Right lobe of liver (tissue), 6 donors: ENCODE measurements at regions not wholly inside any gene's neighbourhood (a gene's known extent, or its start where the extent isn't known, plus 50 kb on each side); places are given as distances from the start of the nearest gene placed in this dataset.
A peak's percentile ranks its signal among the peaks of the same experiment; 100 is the strongest.
"Not testable (repeated sequence)": the region's sequence is repeated elsewhere in the genome, so short reads cannot be mapped to it uniquely, and the experiment has no call there.

ENCODE experiments used
- ATAC-seq, 4 donors: fragments of 200-7000 bp; cut with Tn5 transposase; one replicate each; pipeline ENCODE4 v1.9.1; 2020; ENCODE audit warnings: mild to moderate bottlenecking in 4 of 4, moderate library complexity in 4 of 4
- DNase-seq, 3 donors: peaks; one replicate each; pipeline ENCODE4 v3.0.0-alpha.2; 2020
- H3K27ac ChIP-seq, 3 donors: fragments of 200-600 bp; one replicate each; pipeline ENCODE4 v1.8.0; 2022
- H3K27me3 ChIP-seq, 2 donors: fragments of 200-600 bp; one replicate each; pipeline ENCODE4 v1.8.0; 2022
- H3K36me3 ChIP-seq, 4 donors: fragments of 200-600 bp; sonication (generic) in 1 of 4; one replicate each; pipeline versions ENCODE4 v1.5.1 to v1.8.0; 2017 to 2022; ENCODE audit warnings: control low read depth in 1 of 4
- H3K4me1 ChIP-seq, 4 donors: fragments of 200-600 bp; sonication (generic) in 1 of 4; one replicate each; pipeline versions ENCODE4 v1.5.1 to v1.8.0; 2017 to 2022; ENCODE audit warnings: control low read depth in 1 of 4
- H3K4me3 ChIP-seq, 3 donors: fragments of 200-600 bp; one replicate each; pipeline ENCODE4 v1.8.0; 2022
- H3K9me3 ChIP-seq, 4 donors: fragments of 200-600 bp; sonication (generic) in 1 of 4; one replicate each; pipeline versions ENCODE4 v1.5.1 to v1.8.0; 2017 to 2022; ENCODE audit warnings: control low read depth in 1 of 4
- CTCF ChIP-seq, 4 donors: fragments of 200-600 bp in 3 of 4; fragments of 450-650 bp in 1 of 4; IDR thresholded peaks; one replicate each; pipeline versions ENCODE4 v1.5.1 to v1.8.0; 2016 to 2022; ENCODE audit warnings: antibody characterized with exemption in 4 of 4, mild to moderate bottlenecking in 2 of 4
- POLR2A ChIP-seq: fragments of 450-650 bp; IDR thresholded peaks from one replicate; pipeline ENCODE4 v1.6.1; 2017; ENCODE audit warnings: antibody characterized with exemption, mild to moderate bottlenecking
- WGBS: methylation state at CpG from one replicate; pipeline ENCODE4 v1.1.6; 2018; ENCODE audit warnings: low coverage, low lambda C conversion rate; ENCODE audit not compliant: insufficient coverage; ENCODE audit errors: missing lambda C conversion rate; 5-methylcytosine and 5-hydroxymethylcytosine counted together
- intact Hi-C, 2 donors: fragments of 100-400 bp; cut with DNase I; formaldehyde crosslinking; loops; one replicate each; pipeline versions ENCODE4 v1.11.2 to v1.14.1; 2022
- donor health status: DM: no; HTN: yes; CAD: no.
- donor health status: DM: no; HTN: no; CAD: no.
- donor health status: DM: no; HTN: no; CAD: no.
- donor health status: DM: no; HTN: yes; CAD: no.
- donor health status: DM: no; HTN: yes; CAD: no.

- no peak for DNase-seq
- Histone ChIP-seq H3K4me3 (no peak overlapping the region), H3K9me3 (no peaks in the 10 kb centered on the region), H3K4me1 (peaks cover 0 to 9% (median 0%) of the 10 kb centered on the region in 4 donors), H3K27me3 (no peaks in the 10 kb centered on the region), H3K36me3 (no peaks in the 10 kb centered on the region), H3K27ac (no peak overlapping the region)
- WGBS = no CpG with 5 or more reads among the region's 2 CpGs
- intact Hi-C loops = no loop called here
- TF ChIP-seq POLR2A (no peak), CTCF (IDR thresholded peaks at IDR 0.05) (no peak)
- ATAC-seq = no peak
These were observed 71.8 kb downstream of the KLF15 start for GRCh38 chr3:126285369-126285768.

- H3K27me3 ChIP-seq = no peaks in the 10 kb centered on the region
- ATAC-seq = peak in 1 of 4 donors; percentile 34
- peaks cover 0 to 9% (median 0%) of the 10 kb centered on the region in 4 donors for H3K4me1 ChIP-seq
- H3K27ac ChIP-seq = no peak overlapping the region
- H3K4me3 ChIP-seq = no peak overlapping the region
- WGBS = 70% methylated on average over 9 of the region's 9 CpGs
- no peaks in the 10 kb centered on the region for H3K36me3 ChIP-seq
- intact Hi-C loops = no loop called here
- TF ChIP-seq CTCF (IDR thresholded peaks at IDR 0.05) (no peak), POLR2A (no peak)
- no peak for DNase-seq
- H3K9me3 ChIP-seq = no peaks in the 10 kb centered on the region
These were observed 72.8 kb downstream of the KLF15 start for GRCh38 chr3:126284258-126284904.

- H3K4me3 ChIP-seq, H3K9me3 ChIP-seq, ATAC-seq, DNase-seq, intact Hi-C loops, H3K27ac ChIP-seq, H3K36me3 ChIP-seq, H3K4me1 ChIP-seq, H3K27me3 ChIP-seq: not testable (repeated sequence)
- 100% methylated on average over 1 of the region's 2 CpGs for WGBS
These were observed 73.6 kb downstream of the KLF15 start for GRCh38 chr3:126283651-126284050.

- Histone ChIP-seq H3K4me1 (peaks cover 0 to 6% (median 3%) of the 10 kb centered on the region in 4 donors), H3K36me3 (no peaks in the 10 kb centered on the region), H3K27me3 (no peaks in the 10 kb centered on the region), H3K27ac (no peak overlapping the region), H3K9me3 (no peaks in the 10 kb centered on the region), H3K4me3 (no peak overlapping the region)
- TF ChIP-seq POLR2A = no peak
- no peak for TF ChIP-seq CTCF (IDR thresholded peaks at IDR 0.05)
- DNase-seq (no peak), ATAC-seq (no peak)
- intact Hi-C loops = no loop called here
- WGBS = 91% methylated on average over 1 of the region's 1 CpG
These were observed 77.4 kb downstream of the KLF15 start for GRCh38 chr3:126279853-126280252.

GRCh38 chr3:126277629-126278378, 79.4 kb downstream of the KLF15 start:
- Histone ChIP-seq H3K27me3 (no peaks in the 10 kb centered on the region), H3K9me3 (no peaks in the 10 kb centered on the region), H3K36me3 (no peaks in the 10 kb centered on the region), H3K27ac (no peak overlapping the region), H3K4me3 (no peak overlapping the region), H3K4me1 (peaks cover 0 to 10% (median 3%) of the 10 kb centered on the region in 4 donors)
- ATAC-seq (peak; percentile 48 to 76 (median 62)), DNase-seq (peak in 1 of 3 donors; percentile 61)
- TF ChIP-seq POLR2A (no peak), CTCF (IDR thresholded peaks at IDR 0.05) (no peak)
- 62% methylated on average over 5 of the region's 8 CpGs for WGBS
- intact Hi-C loops = no loop called here
